ENCODE measurements at regions not wholly inside any gene's neighbourhood (a gene's known extent, or its start where the extent isn't known, plus 50 kb on each side); places are given as distances from the start of the nearest gene placed in this dataset.

DNA sequence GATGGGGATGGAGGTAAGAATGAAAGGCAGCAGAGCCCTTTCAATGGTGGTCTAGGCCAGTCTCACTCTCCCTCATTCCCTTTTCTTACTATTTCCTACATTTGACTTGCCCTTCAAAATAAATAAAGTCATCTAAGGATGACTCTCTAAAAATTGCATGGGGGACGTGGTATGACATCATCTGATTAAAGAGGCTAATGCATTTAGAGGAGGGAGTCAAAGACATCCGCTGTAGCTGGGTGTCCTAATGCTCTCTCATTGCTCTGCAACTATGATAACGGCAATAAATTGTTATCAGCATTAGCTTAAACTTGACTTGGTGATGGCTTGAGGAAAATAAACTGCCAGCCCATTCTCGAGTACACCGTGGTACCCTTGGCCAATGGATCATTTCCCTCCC, 225.6 kb upstream of the PBX1 start (continued):
- no peak for TF ChIP-seq TCF7L2 (IDR thresholded peaks at IDR 0.05; ENCODE audit: borderline replicate concordance, extremely low read depth, insufficient read depth, insufficient read length)

DNA sequence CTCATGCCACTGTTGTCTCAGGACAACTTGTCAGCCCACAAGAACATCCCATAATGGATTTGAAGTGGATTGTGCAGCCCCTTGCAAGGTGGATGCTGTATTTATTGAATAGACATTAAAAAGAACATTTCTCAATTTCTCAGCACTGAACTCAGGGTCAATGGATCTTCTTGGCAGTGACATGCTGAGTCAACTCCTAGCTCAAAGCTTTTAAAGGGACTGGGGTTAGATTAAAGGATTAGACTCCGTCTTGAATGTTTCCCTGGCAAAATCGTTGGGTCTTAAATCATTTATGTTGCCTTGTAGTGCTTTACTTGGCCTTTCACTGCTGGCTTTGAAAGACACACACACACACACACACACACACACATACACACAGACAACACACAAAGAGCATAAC, 221.6 kb upstream of the PBX1 start:
- TF ChIP-seq YY1 (IDR thresholded peaks at IDR 0.05; ENCODE audit: extremely low read depth, insufficient replicate concordance, low read depth, low read length) (no peak), POLR2A (IDR thresholded peaks at IDR 0.05; ENCODE audit: borderline replicate concordance, extremely low read depth, insufficient read depth, insufficient read length) (no peak), EGR1 (IDR thresholded peaks at IDR 0.05; ENCODE audit: low read depth) (no peak), ZNF274 (IDR thresholded peaks at IDR 0.05; ENCODE audit: low read depth, low read length) (no peak), POLR2AphosphoS5 (IDR thresholded peaks at IDR 0.05; ENCODE audit: low read depth, low read length) (no peak)
- TF ChIP-seq, protein P1, sequence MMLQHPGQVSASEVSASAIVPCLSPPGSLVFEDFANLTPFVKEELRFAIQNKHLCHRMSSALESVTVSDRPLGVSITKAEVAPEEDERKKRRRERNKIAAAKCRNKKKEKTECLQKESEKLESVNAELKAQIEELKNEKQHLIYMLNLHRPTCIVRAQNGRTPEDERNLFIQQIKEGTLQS (IDR thresholded peaks at IDR 0.05), result no peak
- TF ChIP-seq, protein P2, sequence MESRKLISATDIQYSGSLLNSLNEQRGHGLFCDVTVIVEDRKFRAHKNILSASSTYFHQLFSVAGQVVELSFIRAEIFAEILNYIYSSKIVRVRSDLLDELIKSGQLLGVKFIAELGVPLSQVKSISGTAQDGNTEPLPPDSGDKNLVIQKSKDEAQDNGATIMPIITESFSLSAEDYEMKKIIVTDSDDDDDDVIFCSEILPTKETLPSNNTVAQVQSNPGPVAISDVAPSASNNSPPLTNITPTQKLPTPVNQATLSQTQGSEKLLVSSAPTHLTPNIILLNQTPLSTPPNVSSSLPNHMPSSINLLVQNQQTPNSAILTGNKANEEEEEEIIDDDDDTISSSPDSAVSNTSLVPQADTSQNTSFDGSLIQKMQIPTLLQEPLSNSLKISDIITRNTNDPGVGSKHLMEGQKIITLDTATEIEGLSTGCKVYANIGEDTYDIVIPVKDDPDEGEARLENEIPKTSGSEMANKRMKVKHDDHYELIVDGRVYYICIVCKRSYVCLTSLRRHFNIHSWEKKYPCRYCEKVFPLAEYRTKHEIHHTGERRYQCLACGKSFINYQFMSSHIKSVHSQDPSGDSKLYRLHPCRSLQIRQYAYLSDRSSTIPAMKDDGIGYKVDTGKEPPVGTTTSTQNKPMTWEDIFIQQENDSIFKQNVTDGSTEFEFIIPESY (IDR thresholded peaks at IDR 0.05; ENCODE audit: extremely low read depth, insufficient replicate concordance, low read length), result no peak
- TF ChIP-seq, protein P3, sequence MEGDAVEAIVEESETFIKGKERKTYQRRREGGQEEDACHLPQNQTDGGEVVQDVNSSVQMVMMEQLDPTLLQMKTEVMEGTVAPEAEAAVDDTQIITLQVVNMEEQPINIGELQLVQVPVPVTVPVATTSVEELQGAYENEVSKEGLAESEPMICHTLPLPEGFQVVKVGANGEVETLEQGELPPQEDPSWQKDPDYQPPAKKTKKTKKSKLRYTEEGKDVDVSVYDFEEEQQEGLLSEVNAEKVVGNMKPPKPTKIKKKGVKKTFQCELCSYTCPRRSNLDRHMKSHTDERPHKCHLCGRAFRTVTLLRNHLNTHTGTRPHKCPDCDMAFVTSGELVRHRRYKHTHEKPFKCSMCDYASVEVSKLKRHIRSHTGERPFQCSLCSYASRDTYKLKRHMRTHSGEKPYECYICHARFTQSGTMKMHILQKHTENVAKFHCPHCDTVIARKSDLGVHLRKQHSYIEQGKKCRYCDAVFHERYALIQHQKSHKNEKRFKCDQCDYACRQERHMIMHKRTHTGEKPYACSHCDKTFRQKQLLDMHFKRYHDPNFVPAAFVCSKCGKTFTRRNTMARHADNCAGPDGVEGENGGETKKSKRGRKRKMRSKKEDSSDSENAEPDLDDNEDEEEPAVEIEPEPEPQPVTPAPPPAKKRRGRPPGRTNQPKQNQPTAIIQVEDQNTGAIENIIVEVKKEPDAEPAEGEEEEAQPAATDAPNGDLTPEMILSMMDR (IDR thresholded peaks at IDR 0.05 in 2 of 3, conservative IDR thresholded peaks at IDR 0.05 in 1 of 3; ENCODE audit: borderline replicate concordance in 1 of 3, insufficient read depth in 1 of 3, low read depth in 2 of 3, low read length in 2 of 3), result no peak
- CTCF ChIA-PET, result no interaction called here
- no peak overlapping the region for H2AFZ ChIP-seq (ENCODE audit: low read depth, low read length, poor library complexity, severe bottlenecking)
- H3K27me3 ChIP-seq (ENCODE audit: insufficient read depth, low read length), result no peaks in the 10 kb centered on the region
- H3K4me2 ChIP-seq (ENCODE audit: low read length), result no peak overlapping the region
- intact Hi-C loops (cut with micrococcal nuclease), result no loop called here
- H3K27ac ChIP-seq (ENCODE audit: low read depth, low read length), result no peak overlapping the region
- RAD21 ChIA-PET (ENCODE audit: low non-redundant PET in 1 of 2, low total read pairs in 2 of 2, uncharacterized antibody in 2 of 2, unreplicated experiment in 2 of 2), result no interaction called here
- H3K36me3 ChIP-seq (ENCODE audit: control insufficient read depth in 1 of 2, insufficient read depth in 2 of 2, low read length in 2 of 2), result no peaks in the 10 kb centered on the region
- no TSS peak for BruUV-seq (replicated peaks)
- no peak for ATAC-seq
- no peaks in the 10 kb centered on the region for H4K20me1 ChIP-seq (ENCODE audit: insufficient read depth)
- peaks cover 0 to 3% of the 10 kb centered on the region in 2 experiments; a peak in 1 of 4 replicates for H3K4me1 ChIP-seq (ENCODE audit: control insufficient read depth in 1 of 2, insufficient read depth in 2 of 2, low read length in 2 of 2)
- DNase-seq (ENCODE audit: low read depth, low spot score), result no peak
- no peaks in the 10 kb centered on the region for H3K79me2 ChIP-seq (ENCODE audit: insufficient read depth, low read length)
- no peaks in the 10 kb centered on the region for H3K9me3 ChIP-seq (ENCODE audit: control insufficient read depth in 1 of 2, insufficient read depth in 1 of 2, low read depth in 1 of 2, low read length in 2 of 2)
- no peak overlapping the region for H3K9ac ChIP-seq (ENCODE audit: low read length)
- H3K9me2 ChIP-seq (ENCODE audit: insufficient read depth), result no peaks in the 10 kb centered on the region
- H3K4me3 ChIP-seq (replicated peaks in 1 of 2; ENCODE audit: low read depth in 1 of 2, low read length in 2 of 2), result no peak overlapping the region
- POLR2A ChIA-PET, result no interaction called here

All from HCT116 (cell line).